HepG2 (cell line): ENCODE measurements at regions not wholly inside any gene's neighbourhood (a gene's known extent, or its start where the extent isn't known, plus 50 kb on each side); places are given as distances from the start of the nearest gene placed in this dataset.

Experiments
- ATAC-seq: fragments of 200-7000 bp; cut with Tn5 transposase; 3 replicates; pipeline ENCODE4 v1.9.1; 2020; ENCODE audit warnings: mild to moderate bottlenecking, moderate library complexity
- BruUV-seq: library from RNA; stranded (reverse); fragments of 400-500 nt; replicated peaks from 2 replicates; lab custom pipeline; 2021; lab: Mats Ljungman, UMichigan
- CTCF ChIA-PET: fragments of 300-600 bp; formaldehyde crosslinking; extraction: SDS; loops from one replicate; lab custom pipeline; 2021; ENCODE audit warnings: low total read pairs, inconsistent platforms, low intra/inter-chr PET ratio; lab: Yijun Ruan, JAX
- POLR2A ChIA-PET: fragments of 350-600 bp; sonication (Branson Sonifier 250); formaldehyde crosslinking; loops from one replicate; lab custom pipeline; 2020; ENCODE audit warnings: antibody characterized with exemption, inconsistent platforms; lab: Yijun Ruan, JAX
- DNase-seq: peaks from one replicate; pipeline ENCODE4 v3.0.0-alpha.2; 2015; ENCODE audit warnings: low spot score
- FAIRE-seq: peaks from 3 replicates; lab custom pipeline; 2011; peaks lifted over from hg19 to GRCh38; lab: Jason Lieb, UNC
- H2AFZ ChIP-seq: one replicate; pipeline ENCODE4 v1.6.1; 2011; ENCODE audit warnings: low read length, inconsistent platforms
- H3K27ac ChIP-seq: fragments of 300-600 bp; 3 replicates; pipeline ENCODE4 v1.8.0; 2011; ENCODE audit warnings: mixed run types, mild to moderate bottlenecking, mixed read lengths, low read length, inconsistent platforms; ENCODE audit not compliant: insufficient read depth; ENCODE audit errors: extremely low read length
- H3K27me3 ChIP-seq, 2 experiments: fragments of 200-600 bp in 1 of 2; 2 replicates in 1 of 2; 3 replicates in 1 of 2; pipeline versions ENCODE4 v1.6.0 to v1.8.0; 2011; ENCODE audit warnings: low read length in 2 of 2, mild to moderate bottlenecking in 2 of 2, moderate library complexity in 2 of 2, inconsistent platforms in 1 of 2; ENCODE audit not compliant: insufficient read depth in 2 of 2, control insufficient read depth in 1 of 2
- H3K36me3 ChIP-seq, 2 experiments: fragments of 200-600 bp in 1 of 2; replicated peaks in 1 of 2; 2 replicates in 1 of 2; 3 replicates in 1 of 2; pipeline versions ENCODE4 v1.5.1 to v1.8.0; 2011; ENCODE audit warnings: low read length in 2 of 2, inconsistent platforms in 1 of 2; ENCODE audit not compliant: insufficient read depth in 2 of 2, control insufficient read depth in 1 of 2
- H3K4me1 ChIP-seq: 2 replicates; pipeline ENCODE4 v1.5.1; 2012; ENCODE audit warnings: low read length, inconsistent platforms; ENCODE audit not compliant: insufficient read depth
- H3K4me2 ChIP-seq: 2 replicates; pipeline ENCODE4 v1.6.0; 2011; ENCODE audit warnings: low read depth, low read length, inconsistent platforms
- H3K4me3 ChIP-seq, 3 experiments: fragments of 200-600 bp in 1 of 3; sonication (generic), shearing (Covaris generic) in 1 of 3; replicated peaks in 1 of 3; 2 replicates each; pipeline ENCODE4 v1.5.1; 2011 to 2016; ENCODE audit warnings: low read length in 3 of 3, inconsistent platforms in 2 of 3, low read depth in 2 of 3, mild to moderate bottlenecking in 2 of 3, control low read depth in 1 of 3, mixed read lengths in 1 of 3; ENCODE audit not compliant: insufficient read depth in 1 of 3
- H3K79me2 ChIP-seq: one replicate; pipeline ENCODE4 v1.6.1; 2011; ENCODE audit warnings: low read length, inconsistent platforms; ENCODE audit not compliant: insufficient read depth
- H3K9ac ChIP-seq: 2 replicates; pipeline ENCODE4 v1.6.0; 2011; ENCODE audit warnings: mild to moderate bottlenecking, low read depth, low read length, inconsistent platforms; ENCODE audit not compliant: insufficient read depth
- H3K9me3 ChIP-seq: 2 replicates; pipeline ENCODE4 v1.5.1; 2012; ENCODE audit warnings: mild to moderate bottlenecking, low read length
- H4K20me1 ChIP-seq: 2 replicates; pipeline ENCODE4 v1.6.0; 2011; ENCODE audit warnings: inconsistent platforms, mild to moderate bottlenecking, low read length, moderate library complexity; ENCODE audit not compliant: insufficient read depth
- AKAP8 ChIP-seq: sonication (generic); formaldehyde crosslinking; IDR thresholded peaks from 2 replicates; pipeline ENCODE4 v1.5.1; 2020; ENCODE audit warnings: mild to moderate bottlenecking, missing genetic modification reagents
- FOXO4 ChIP-seq: sonication (generic); formaldehyde crosslinking; conservative IDR thresholded peaks from 2 replicates; pipeline ENCODE4 v1.8.1; 2023; ENCODE audit warnings: missing genetic modification reagents
- MAFG ChIP-seq: sonication (generic); formaldehyde crosslinking; IDR thresholded peaks from 2 replicates; pipeline ENCODE4 v1.5.1; 2020; ENCODE audit warnings: mild to moderate bottlenecking, missing genetic modification reagents
- PLRG1 ChIP-seq: fragments of 450-650 bp; conservative IDR thresholded peaks from 2 replicates; pipeline ENCODE4 v1.6.1; 2016
- ZNF253 ChIP-seq: sonication (generic); formaldehyde crosslinking; IDR thresholded peaks from 2 replicates; pipeline ENCODE4 v1.8.0; 2022; ENCODE audit warnings: mild to moderate bottlenecking, missing genetic modification reagents, borderline replicate concordance
- ZNF343 ChIP-seq: sonication (generic); formaldehyde crosslinking; IDR thresholded peaks from 2 replicates; pipeline ENCODE4 v1.4.0; 2020; ENCODE audit warnings: mild to moderate bottlenecking, missing genetic modification reagents
- ZNF354B ChIP-seq: sonication (generic); formaldehyde crosslinking; IDR thresholded peaks from 2 replicates; pipeline ENCODE4 v1.8.0; 2022; ENCODE audit warnings: mild to moderate bottlenecking, missing genetic modification reagents
- ZNF513 ChIP-seq: sonication (generic); formaldehyde crosslinking; conservative IDR thresholded peaks from 2 replicates; pipeline ENCODE4 v1.5.0; 2020; ENCODE audit warnings: missing genetic modification reagents
- ZNF570 ChIP-seq: sonication (generic); formaldehyde crosslinking; IDR thresholded peaks from 2 replicates; pipeline ENCODE4 v1.4.0; 2020; ENCODE audit warnings: mild to moderate bottlenecking, missing genetic modification reagents, borderline replicate concordance
- ZNF674 ChIP-seq: sonication (generic); formaldehyde crosslinking; IDR thresholded peaks from 2 replicates; pipeline ENCODE4 v1.5.0; 2020; ENCODE audit warnings: low read depth, mild to moderate bottlenecking, missing genetic modification reagents
- WGBS: methylation state at CpG from one replicate; pipeline ENCODE4 v1.1.6; 2017; ENCODE audit warnings: low lambda C conversion rate; 5-methylcytosine and 5-hydroxymethylcytosine counted together
- in situ Hi-C: cut with HindIII; loops from 2 replicates; pipeline ENCODE4 v1.10.0; 2017; ENCODE audit warnings: low pct_unique_long_range_greater_than_20kb; ENCODE audit not compliant: extremely low pct_ligation_motif_present
- intact Hi-C: fragments of 100-400 bp; cut with micrococcal nuclease; formaldehyde crosslinking; loops from one replicate; pipeline ENCODE4 v1.10.0; 2022; ENCODE audit not compliant: unreplicated experiment

- Histone ChIP-seq H3K79me2 (no peaks in the 10 kb centered on the region), H3K4me2 (no peak overlapping the region), H2AFZ (no peak overlapping the region), H3K4me1 (no peaks in the 10 kb centered on the region), H4K20me1 (no peaks in the 10 kb centered on the region), H3K36me3 (no peaks in the 10 kb centered on the region; a peak in 1 of 5 replicates), H3K27me3 (no peaks in the 10 kb centered on the region), H3K9ac (no peak overlapping the region), H3K9me3 (no peaks in the 10 kb centered on the region), H3K4me3 (no peak overlapping the region), H3K27ac (no peak overlapping the region)
- no TSS peak for BruUV-seq
- intact Hi-C loops, result no loop called here
- CTCF ChIA-PET, result no interaction called here
- FAIRE-seq, result no peak
- POLR2A ChIA-PET, result no interaction called here
- 61% methylated on average over 2 of the region's 2 CpGs for WGBS
- ATAC-seq, result no peak
- in situ Hi-C loops, result no loop called here
- DNase-seq, result no peak
- TF ChIP-seq ZNF253 (CRISPR knock-in tag) (no peak), ZNF674 (CRISPR knock-in tag) (no peak), AKAP8 (CRISPR knock-in tag) (no peak), ZNF513 (CRISPR knock-in tag) (no peak)
Observed at GRCh38 chr7:112858838-112859237, 68.6 kb upstream of the TMEM168 start.

- ChIA-PET POLR2A (interaction anchor here (1.1 kb wide), 1 partner anchor 84 kb away, joined by 5 read pairs; a partner anchor contains a TSS), CTCF (no interaction called here)
- H3K79me2 ChIP-seq, result no peaks in the 10 kb centered on the region
- H3K9ac ChIP-seq, result no peak overlapping the region
- WGBS, result 76% methylated on average over 3 of the region's 3 CpGs
- intact Hi-C loops, result no loop called here
- no peak overlapping the region for H3K4me2 ChIP-seq
- H3K36me3 ChIP-seq, result no peaks in the 10 kb centered on the region; a peak in 1 of 5 replicates
- no peak for ATAC-seq
- H3K4me3 ChIP-seq, result no peak overlapping the region
- no peak for DNase-seq
- no peak overlapping the region for H2AFZ ChIP-seq
- no peaks in the 10 kb centered on the region for H3K4me1 ChIP-seq
- TF ChIP-seq MAFG (CRISPR knock-in tag) (no peak), FOXO4 (CRISPR knock-in tag) (no peak), ZNF570 (CRISPR knock-in tag) (no peak), ZNF354B (no peak), PLRG1 (no peak), ZNF343 (CRISPR knock-in tag) (no peak)
- BruUV-seq, result no TSS peak
- in situ Hi-C loops, result no loop called here
- no peak overlapping the region for H3K27ac ChIP-seq
- no peak for FAIRE-seq
- no peaks in the 10 kb centered on the region for H3K9me3 ChIP-seq
- H4K20me1 ChIP-seq, result no peaks in the 10 kb centered on the region
- H3K27me3 ChIP-seq, result no peaks in the 10 kb centered on the region
Observed at GRCh38 chr7:112855227-112855626, 65.0 kb upstream of the TMEM168 start.
